ENCODE measurements at regions not wholly inside any gene's neighbourhood (a gene's known extent, or its start where the extent isn't known, plus 50 kb on each side); places are given as distances from the start of the nearest gene placed in this dataset.

- H3K36me3 Mint-ChIP-seq: no peaks in the 10 kb centered on the region
- no peak overlapping the region for H3K27ac Mint-ChIP-seq
- no peaks in the 10 kb centered on the region for H3K4me1 Mint-ChIP-seq
- no peak overlapping the region for H3K4me3 Mint-ChIP-seq
- H3K9me3 Mint-ChIP-seq: no peaks in the 10 kb centered on the region
- peaks cover 0 to 19% (median 2%) of the 10 kb centered on the region in 3 donors for H3K27me3 Mint-ChIP-seq (ENCODE audit: low read depth in 3 of 3)
- DNase-seq: no peak
These were observed 76.0 kb downstream of the CHD9NB start for GRCh38 chr16:52976539-52977167.

GRCh38 chr16:52967744-52968143, 85.0 kb downstream of the CHD9NB start:
- Mint-ChIP-seq H3K27me3 (ENCODE audit: low read depth in 3 of 3) (peaks cover 0 to 2% (median 2%) of the 10 kb centered on the region in 3 donors), H3K4me1 (no peaks in the 10 kb centered on the region), H3K27ac (no peak overlapping the region), H3K36me3 (no peaks in the 10 kb centered on the region), H3K9me3 (no peaks in the 10 kb centered on the region), H3K4me3 (no peak overlapping the region)
- no peak for DNase-seq

GRCh38 chr16:52964290-52964689, 88.4 kb downstream of the CHD9NB start:
- DNase-seq: no peak
- Mint-ChIP-seq H3K9me3 (no peaks in the 10 kb centered on the region), H3K27me3 (ENCODE audit: low read depth in 3 of 3) (peaks cover 0 to 4% (median under 1%) of the 10 kb centered on the region in 3 donors), H3K27ac (no peak overlapping the region), H3K4me3 (no peak overlapping the region), H3K4me1 (no peaks in the 10 kb centered on the region), H3K36me3 (no peaks in the 10 kb centered on the region)

GRCh38 chr16:52963855-52964242, 88.8 kb downstream of the CHD9NB start:
- DNase-seq: no peak
- no peak overlapping the region for H3K27ac Mint-ChIP-seq
- H3K27me3 Mint-ChIP-seq (ENCODE audit: low read depth in 3 of 3): peaks cover 0 to 4% (median 0%) of the 10 kb centered on the region in 3 donors
- no peaks in the 10 kb centered on the region for H3K9me3 Mint-ChIP-seq
- H3K4me3 Mint-ChIP-seq: no peak overlapping the region
- no peaks in the 10 kb centered on the region for H3K4me1 Mint-ChIP-seq
- H3K36me3 Mint-ChIP-seq: no peaks in the 10 kb centered on the region

GRCh38 chr16:52963212-52963854, 89.4 kb downstream of the CHD9NB start:
- no peaks in the 10 kb centered on the region for H3K36me3 Mint-ChIP-seq
- no peak overlapping the region for H3K4me3 Mint-ChIP-seq
- H3K27me3 Mint-ChIP-seq (ENCODE audit: low read depth in 3 of 3): peaks cover 0 to 4% (median 3%) of the 10 kb centered on the region in 3 donors
- no peak overlapping the region for H3K27ac Mint-ChIP-seq
- H3K4me1 Mint-ChIP-seq: no peaks in the 10 kb centered on the region
- no peak for DNase-seq
- H3K9me3 Mint-ChIP-seq: no peaks in the 10 kb centered on the region

- DNase-seq: no peak
- H3K27ac Mint-ChIP-seq: no peak overlapping the region
- no peaks in the 10 kb centered on the region for H3K4me1 Mint-ChIP-seq
- H3K4me3 Mint-ChIP-seq: no peak overlapping the region
- H3K9me3 Mint-ChIP-seq: no peaks in the 10 kb centered on the region
- no peaks in the 10 kb centered on the region for H3K36me3 Mint-ChIP-seq
- H3K27me3 Mint-ChIP-seq (ENCODE audit: low read depth in 3 of 3): peaks cover 0 to 7% (median 5%) of the 10 kb centered on the region in 3 donors
These were observed 93.7 kb downstream of the CHD9NB start for GRCh38 chr16:52958951-52959350.

- H3K9me3 Mint-ChIP-seq: no peaks in the 10 kb centered on the region
- H3K36me3 Mint-ChIP-seq: no peaks in the 10 kb centered on the region
- no peak overlapping the region for H3K27ac Mint-ChIP-seq
- no peak for DNase-seq
- H3K27me3 Mint-ChIP-seq (ENCODE audit: low read depth in 3 of 3): peaks cover 2 to 9% (median 5%) of the 10 kb centered on the region in 3 donors
- no peaks in the 10 kb centered on the region for H3K4me1 Mint-ChIP-seq
- no peak overlapping the region for H3K4me3 Mint-ChIP-seq
These were observed 95.5 kb downstream of the CHD9NB start for GRCh38 chr16:52957199-52957598.

- Mint-ChIP-seq H3K4me1 (no peaks in the 10 kb centered on the region), H3K27me3 (ENCODE audit: low read depth in 3 of 3) (peaks cover 2 to 8% (median 5%) of the 10 kb centered on the region in 3 donors), H3K36me3 (no peaks in the 10 kb centered on the region), H3K4me3 (no peak overlapping the region), H3K27ac (no peak overlapping the region), H3K9me3 (no peaks in the 10 kb centered on the region)
- DNase-seq: no peak
These were observed 96.7 kb downstream of the CHD9NB start for GRCh38 chr16:52956044-52956443.

GRCh38 chr16:52953215-52953614, 99.5 kb downstream of the CHD9NB start:
- no peak for DNase-seq
- Mint-ChIP-seq H3K36me3 (no peaks in the 10 kb centered on the region), H3K27me3 (ENCODE audit: low read depth in 3 of 3) (peaks cover 2 to 8% (median 5%) of the 10 kb centered on the region in 3 donors), H3K9me3 (no peaks in the 10 kb centered on the region), H3K4me3 (no peak overlapping the region), H3K4me1 (no peaks in the 10 kb centered on the region), H3K27ac (no peak overlapping the region)

- H3K27me3 Mint-ChIP-seq (ENCODE audit: low read depth in 3 of 3): peaks cover 4 to 6% (median 5%) of the 10 kb centered on the region in 3 donors
- no peak for DNase-seq
- no peaks in the 10 kb centered on the region for H3K36me3 Mint-ChIP-seq
- H3K4me1 Mint-ChIP-seq: no peaks in the 10 kb centered on the region
- no peak overlapping the region for H3K27ac Mint-ChIP-seq
- no peak overlapping the region for H3K4me3 Mint-ChIP-seq
- peaks cover 2 to 12% (median 3%) of the 10 kb centered on the region in 6 donors for H3K9me3 Mint-ChIP-seq
These were observed 103.8 kb downstream of the CHD9NB start for GRCh38 chr16:52948946-52949345.

- Mint-ChIP-seq H3K4me1 (no peaks in the 10 kb centered on the region), H3K4me3 (no peak overlapping the region), H3K27ac (no peak overlapping the region), H3K9me3 (peaks cover 0 to 2% (median 0%) of the 10 kb centered on the region in 6 donors), H3K36me3 (no peaks in the 10 kb centered on the region), H3K27me3 (ENCODE audit: low read depth in 3 of 3) (peaks cover 0 to 6% (median 4%) of the 10 kb centered on the region in 3 donors)
- DNase-seq: no peak
These were observed 120.4 kb downstream of the CHD9NB start for GRCh38 chr16:52932321-52932720.

- Mint-ChIP-seq H3K9me3 (peaks cover 0 to 2% (median 0%) of the 10 kb centered on the region in 6 donors), H3K27me3 (ENCODE audit: low read depth in 3 of 3) (peaks cover 2 to 4% (median 2%) of the 10 kb centered on the region in 3 donors), H3K4me1 (no peaks in the 10 kb centered on the region), H3K4me3 (no peak overlapping the region), H3K27ac (no peak overlapping the region), H3K36me3 (no peaks in the 10 kb centered on the region)
- no peak for DNase-seq
These were observed 123.0 kb downstream of the CHD9NB start for GRCh38 chr16:52929478-52930400.

- H3K4me1 Mint-ChIP-seq: no peaks in the 10 kb centered on the region
- H3K4me3 Mint-ChIP-seq: no peak overlapping the region
- H3K36me3 Mint-ChIP-seq: no peaks in the 10 kb centered on the region
- no peak overlapping the region for H3K27ac Mint-ChIP-seq
- H3K27me3 Mint-ChIP-seq (ENCODE audit: low read depth in 3 of 3): peaks cover 1 to 4% (median 2%) of the 10 kb centered on the region in 3 donors
- DNase-seq: no peak
- peaks cover 0 to 2% (median 0%) of the 10 kb centered on the region in 6 donors for H3K9me3 Mint-ChIP-seq
These were observed 123.7 kb downstream of the CHD9NB start for GRCh38 chr16:52928955-52929354.

GRCh38 chr16:52925143-52925542, 127.6 kb downstream of the CHD9NB start:
- no peak for DNase-seq
- Mint-ChIP-seq H3K4me1 (no peaks in the 10 kb centered on the region), H3K27ac (no peak overlapping the region), H3K27me3 (ENCODE audit: low read depth in 3 of 3) (peaks cover 0 to 7% (median 2%) of the 10 kb centered on the region in 3 donors), H3K36me3 (no peaks in the 10 kb centered on the region), H3K9me3 (no peaks in the 10 kb centered on the region), H3K4me3 (no peak overlapping the region)

Measured in immature natural killer cell (primary cell).